Endothelial cell of umbilical vein (primary cell): ENCODE measurements at regions not wholly inside any gene's neighbourhood (a gene's known extent, or its start where the extent isn't known, plus 50 kb on each side); places are given as distances from the start of the nearest gene placed in this dataset.

Experiments used
- BruUV-seq: library from RNA; stranded (reverse); fragments of 400-500 nt; replicated peaks from 2 replicates; lab custom pipeline; 2021; lab: Mats Ljungman, UMichigan
- CTCF ChIA-PET: fragments of 300-600, 350-600 bp; sonication (Branson Sonifier 250); formaldehyde crosslinking; loops from one replicate; lab custom pipeline; 2021; ENCODE audit warnings: antibody characterized with exemption, inconsistent platforms; lab: Charles Lee
- POLR2A ChIA-PET: fragments of 300-600, 350-600 bp; sonication (Branson Sonifier 250); formaldehyde crosslinking; loops from one replicate; lab custom pipeline; 2021; ENCODE audit warnings: antibody characterized with exemption, inconsistent platforms; lab: Charles Lee
- DNase-seq: peaks from one replicate; pipeline ENCODE4 v3.0.0-alpha.2; 2011; ENCODE audit warnings: low read depth, low spot score
- FAIRE-seq: peaks from 2 replicates; lab custom pipeline; 2011; peaks lifted over from hg19 to GRCh38; lab: Jason Lieb, UNC
- H2AFZ ChIP-seq: 2 replicates; pipeline ENCODE4 v1.6.0; 2012; ENCODE audit warnings: low read depth, low read length, control low read depth, inconsistent platforms
- H3K27ac ChIP-seq: 2 replicates; pipeline ENCODE4 v1.5.1; 2011; ENCODE audit warnings: low read depth, mild to moderate bottlenecking, control low read depth, low read length, moderate library complexity; ENCODE audit not compliant: insufficient read depth
- H3K27me3 ChIP-seq, 2 experiments: 2 replicates each; pipeline versions ENCODE4 v1.6.0 to v1.6.1; 2011; ENCODE audit warnings: low read length in 2 of 2, mixed read lengths in 1 of 2; ENCODE audit not compliant: control insufficient read depth in 2 of 2, insufficient read depth in 2 of 2
- H3K36me3 ChIP-seq, 2 experiments: 2 replicates in 1 of 2; 3 replicates in 1 of 2; pipeline ENCODE4 v1.5.1; 2011; ENCODE audit warnings: low read length in 2 of 2, mild to moderate bottlenecking in 1 of 2, moderate library complexity in 1 of 2; ENCODE audit not compliant: control insufficient read depth in 2 of 2, insufficient read depth in 2 of 2; ENCODE audit errors: extremely low read depth in 1 of 2
- H3K4me1 ChIP-seq: 3 replicates; pipeline ENCODE4 v1.5.1; 2011; ENCODE audit warnings: mild to moderate bottlenecking, low read length; ENCODE audit not compliant: control insufficient read depth, insufficient read depth; ENCODE audit errors: extremely low read depth
- H3K4me2 ChIP-seq: 2 replicates; pipeline ENCODE4 v1.6.1; 2011; ENCODE audit warnings: low read length, control low read depth, mixed read lengths; ENCODE audit not compliant: insufficient read depth
- H3K4me3 ChIP-seq, 3 experiments: fragments of 200-600 bp in 1 of 3; sonication (generic), shearing (Covaris generic) in 1 of 3; replicated peaks in 1 of 3; 2 replicates each; pipeline ENCODE4 v1.5.1; 2011 to 2016; ENCODE audit warnings: control low read depth in 3 of 3, low read length in 3 of 3, mild to moderate bottlenecking in 2 of 3, inconsistent platforms in 1 of 3, low read depth in 1 of 3, moderate library complexity in 1 of 3; ENCODE audit not compliant: insufficient read depth in 1 of 3
- H3K79me2 ChIP-seq: 2 replicates; pipeline ENCODE4 v1.6.0; 2012; ENCODE audit warnings: low read length, inconsistent platforms; ENCODE audit not compliant: control insufficient read depth, insufficient read depth
- H3K9ac ChIP-seq: replicated peaks from 2 replicates; pipeline ENCODE3; 2011; ENCODE audit warnings: low read length, control low read depth; ENCODE audit not compliant: insufficient read depth; ENCODE audit errors: extremely low read depth
- H3K9me1 ChIP-seq: replicated peaks from 3 replicates; pipeline ENCODE4 v1.6.0; 2011; ENCODE audit warnings: mild to moderate bottlenecking, low read length; ENCODE audit not compliant: control insufficient read depth, insufficient read depth; ENCODE audit errors: extremely low read depth
- H3K9me3 ChIP-seq: replicated peaks from 2 replicates; pipeline ENCODE4 v1.5.1; 2012; ENCODE audit warnings: low read length, inconsistent platforms; ENCODE audit not compliant: control insufficient read depth, insufficient read depth
- H4K20me1 ChIP-seq: replicated peaks from 2 replicates; pipeline ENCODE3; 2011; ENCODE audit warnings: mild to moderate bottlenecking, low read length; ENCODE audit not compliant: control insufficient read depth, insufficient read depth; ENCODE audit errors: extremely low read depth
- EZH2 ChIP-seq: IDR thresholded peaks from 2 replicates; pipeline ENCODE4 v1.6.1; 2012; ENCODE audit warnings: borderline replicate concordance, low read depth, mild to moderate bottlenecking, moderate library complexity, low read length, inconsistent platforms; ENCODE audit not compliant: severe bottlenecking
- FOS ChIP-seq: IDR thresholded peaks from 2 replicates; pipeline ENCODE4 v1.6.1; 2011; ENCODE audit warnings: mild to moderate bottlenecking, low read length, moderate library complexity, borderline replicate concordance; ENCODE audit not compliant: insufficient read depth
- GATA2 ChIP-seq: IDR thresholded peaks from 2 replicates; pipeline ENCODE4 v1.7.0; 2011; ENCODE audit warnings: low read depth, mild to moderate bottlenecking, moderate library complexity, mixed read lengths, low read length; ENCODE audit not compliant: insufficient read length, insufficient read depth
- JUN ChIP-seq: IDR thresholded peaks from 2 replicates; pipeline ENCODE4 v1.6.1; 2011; ENCODE audit warnings: borderline replicate concordance, low read depth; ENCODE audit not compliant: insufficient read length, insufficient read depth
- MYC ChIP-seq: IDR thresholded peaks from one replicate; pipeline ENCODE4 v1.6.1; 2011; ENCODE audit warnings: mild to moderate bottlenecking, low read depth, low read length
- POLR2A ChIP-seq: IDR thresholded peaks from 2 replicates; pipeline ENCODE4 v1.6.1; 2012; ENCODE audit warnings: low read depth, mild to moderate bottlenecking, control low read depth, low read length
- POLR2AphosphoS5 ChIP-seq: IDR thresholded peaks from 2 replicates; pipeline ENCODE4 v1.6.1; 2012; ENCODE audit warnings: low read depth, mild to moderate bottlenecking, control low read depth, low read length, moderate library complexity; ENCODE audit not compliant: insufficient read depth
- dilution Hi-C: fragments of 300-500 bp; cut with MboI; formaldehyde crosslinking; loops from one replicate; pipeline ENCODE4 v1.15.0; 2019; ENCODE audit warnings: low sequenced_read_pairs; ENCODE audit not compliant: extremely low pct_ligation_motif_present
- intact Hi-C: fragments of 100-400 bp; cut with micrococcal nuclease; formaldehyde crosslinking; loops from one replicate; pipeline ENCODE4 v1.10.0; 2022
- TF ChIP-seq, protein P1 (sequence below), 2 donors: IDR thresholded peaks; 1 replicate in 1 of 2; 2 replicates in 1 of 2; pipeline ENCODE4 v1.5.1; 2011; ENCODE audit warnings: low read length in 2 of 2, mild to moderate bottlenecking in 2 of 2, moderate library complexity in 2 of 2, control low read depth in 1 of 2, inconsistent platforms in 1 of 2, low read depth in 1 of 2; ENCODE audit not compliant: insufficient read depth in 1 of 2; ENCODE audit errors: extremely low read depth in 1 of 2
- TF ChIP-seq, protein P2 (sequence below): IDR thresholded peaks from 2 replicates; pipeline ENCODE4 v1.6.1; 2011; ENCODE audit not compliant: insufficient read depth, insufficient read length

DNA sequence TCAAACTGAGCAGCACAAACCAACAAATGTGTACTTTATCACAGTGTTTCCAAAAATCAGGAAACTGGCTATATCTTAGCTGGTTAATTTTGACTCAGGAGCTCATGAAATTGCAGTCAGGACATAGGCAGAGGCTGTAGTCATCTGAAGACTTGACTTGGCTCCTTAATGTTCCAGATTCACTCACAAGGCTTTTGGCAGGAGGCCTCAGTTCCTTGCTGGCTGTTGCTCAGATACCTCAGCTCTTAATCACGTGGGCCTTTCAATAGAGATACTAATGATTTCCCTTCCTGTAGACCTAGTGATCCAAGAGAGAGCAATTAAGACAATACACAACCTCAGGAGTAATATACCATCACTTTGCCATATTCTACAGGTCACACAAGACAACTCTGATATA, 537.7 kb downstream of the BRINP3 start:
- no peak for DNase-seq
- no peaks in the 10 kb centered on the region for H3K36me3 ChIP-seq
- no peaks in the 10 kb centered on the region for H3K79me2 ChIP-seq
- H4K20me1 ChIP-seq, result no peaks in the 10 kb centered on the region
- H3K9ac ChIP-seq, result no peak overlapping the region
- peaks cover 2% of the 10 kb centered on the region for H3K9me1 ChIP-seq
- ChIA-PET POLR2A (no interaction called here), CTCF (no interaction called here)
- no peaks in the 10 kb centered on the region for H3K9me3 ChIP-seq
- TF ChIP-seq POLR2AphosphoS5, result no peak
- no peak for TF ChIP-seq EZH2
- TF ChIP-seq POLR2A, result no peak
- TF ChIP-seq, protein P1, sequence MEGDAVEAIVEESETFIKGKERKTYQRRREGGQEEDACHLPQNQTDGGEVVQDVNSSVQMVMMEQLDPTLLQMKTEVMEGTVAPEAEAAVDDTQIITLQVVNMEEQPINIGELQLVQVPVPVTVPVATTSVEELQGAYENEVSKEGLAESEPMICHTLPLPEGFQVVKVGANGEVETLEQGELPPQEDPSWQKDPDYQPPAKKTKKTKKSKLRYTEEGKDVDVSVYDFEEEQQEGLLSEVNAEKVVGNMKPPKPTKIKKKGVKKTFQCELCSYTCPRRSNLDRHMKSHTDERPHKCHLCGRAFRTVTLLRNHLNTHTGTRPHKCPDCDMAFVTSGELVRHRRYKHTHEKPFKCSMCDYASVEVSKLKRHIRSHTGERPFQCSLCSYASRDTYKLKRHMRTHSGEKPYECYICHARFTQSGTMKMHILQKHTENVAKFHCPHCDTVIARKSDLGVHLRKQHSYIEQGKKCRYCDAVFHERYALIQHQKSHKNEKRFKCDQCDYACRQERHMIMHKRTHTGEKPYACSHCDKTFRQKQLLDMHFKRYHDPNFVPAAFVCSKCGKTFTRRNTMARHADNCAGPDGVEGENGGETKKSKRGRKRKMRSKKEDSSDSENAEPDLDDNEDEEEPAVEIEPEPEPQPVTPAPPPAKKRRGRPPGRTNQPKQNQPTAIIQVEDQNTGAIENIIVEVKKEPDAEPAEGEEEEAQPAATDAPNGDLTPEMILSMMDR (IDR thresholded peaks at IDR 0.05; ENCODE audit: extremely low read depth in 1 of 2, insufficient read depth in 1 of 2, low read depth in 1 of 2, low read length in 2 of 2), result no peak
- no peak for TF ChIP-seq GATA2
- TF ChIP-seq, protein P2, sequence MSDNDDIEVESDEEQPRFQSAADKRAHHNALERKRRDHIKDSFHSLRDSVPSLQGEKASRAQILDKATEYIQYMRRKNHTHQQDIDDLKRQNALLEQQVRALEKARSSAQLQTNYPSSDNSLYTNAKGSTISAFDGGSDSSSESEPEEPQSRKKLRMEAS, result no peak
- no peak for TF ChIP-seq FOS
- TF ChIP-seq JUN, result no peak
- no peak for TF ChIP-seq MYC
- no peak overlapping the region for H3K4me2 ChIP-seq
- dilution Hi-C loops, result no loop called here
- no peaks in the 10 kb centered on the region for H3K4me1 ChIP-seq
- H3K4me3 ChIP-seq, result no peak overlapping the region
- intact Hi-C loops, result loop anchor here (1.0 kb wide), 1 partner anchor 47 kb away; no protein-coding TSS in a partner anchor
- no peaks in the 10 kb centered on the region for H3K27me3 ChIP-seq
- no peak overlapping the region for H3K27ac ChIP-seq
- H2AFZ ChIP-seq, result no peak overlapping the region
- FAIRE-seq, result no peak
- no TSS peak for BruUV-seq
